ENCODE measurements at regions not wholly inside any gene's neighbourhood (a gene's known extent, or its start where the extent isn't known, plus 50 kb on each side); places are given as distances from the start of the nearest gene placed in this dataset.

GRCh38 chr9:17075146-17075757 is 59.6 kb upstream of the CNTLN start:
- TF ChIP-seq CTCF (IDR thresholded peaks at IDR 0.05) (no peak), POLR2A (IDR thresholded peaks at IDR 0.05) (no peak)

Measured in thyroid gland (tissue), 4 donors.